GM12874 (cell line): ENCODE measurements at regions not wholly inside any gene's neighbourhood (a gene's known extent, or its start where the extent isn't known, plus 50 kb on each side); places are given as distances from the start of the nearest gene placed in this dataset.

Experiments used
- TF ChIP-seq, protein P1 (sequence below): IDR thresholded peaks from 2 replicates; pipeline ENCODE4 v1.5.1; 2011; ENCODE audit warnings: low read depth, mild to moderate bottlenecking, control low read depth, low read length, moderate library complexity; ENCODE audit not compliant: insufficient read depth

DNA sequence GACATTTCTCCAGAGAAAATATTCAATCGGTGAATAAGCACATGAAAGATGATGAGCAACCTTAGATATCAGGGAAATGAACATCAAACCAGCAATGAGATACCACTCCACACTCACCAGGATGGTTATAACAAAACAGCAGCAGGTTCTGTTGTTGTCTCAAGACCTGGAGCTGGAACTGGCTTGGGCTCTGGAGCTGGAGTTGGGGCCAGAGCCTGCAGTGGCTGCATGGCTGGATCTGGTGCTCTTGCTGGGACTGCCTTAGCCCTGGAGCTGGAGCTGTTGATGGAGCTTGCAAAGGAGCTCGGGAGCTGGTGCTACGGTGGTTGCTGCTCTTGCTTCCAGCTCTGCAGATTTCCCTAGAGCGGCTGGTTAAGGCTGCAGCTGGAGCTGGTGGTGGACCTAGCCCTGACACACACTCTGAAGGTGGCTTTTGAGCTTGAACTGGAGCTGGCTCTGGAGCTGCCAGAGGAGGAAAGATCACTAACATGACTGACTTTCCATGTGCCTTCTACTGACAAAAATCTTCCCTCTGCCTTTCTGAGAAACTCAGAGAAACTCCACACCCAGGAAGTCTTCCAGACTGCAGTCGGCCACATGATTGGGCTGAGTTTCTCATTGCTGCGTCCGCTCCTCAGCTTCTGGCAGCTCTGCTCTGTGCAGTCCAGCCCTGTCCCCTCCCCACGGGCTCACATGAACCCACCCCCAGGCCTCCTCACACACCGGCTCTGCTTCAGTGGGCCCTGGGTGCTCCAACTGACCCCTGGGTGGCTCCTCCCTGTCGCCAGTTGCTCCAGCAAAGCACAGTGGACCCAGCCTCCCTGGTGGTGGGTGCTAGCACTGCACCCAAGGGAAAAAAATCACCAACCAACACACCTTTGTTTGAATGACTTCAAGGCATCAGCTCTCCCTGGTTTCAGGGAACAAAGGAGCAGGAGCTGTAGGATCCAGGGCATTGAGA lies 139.1 kb upstream of the FMN2 start:
- TF ChIP-seq, protein P1, sequence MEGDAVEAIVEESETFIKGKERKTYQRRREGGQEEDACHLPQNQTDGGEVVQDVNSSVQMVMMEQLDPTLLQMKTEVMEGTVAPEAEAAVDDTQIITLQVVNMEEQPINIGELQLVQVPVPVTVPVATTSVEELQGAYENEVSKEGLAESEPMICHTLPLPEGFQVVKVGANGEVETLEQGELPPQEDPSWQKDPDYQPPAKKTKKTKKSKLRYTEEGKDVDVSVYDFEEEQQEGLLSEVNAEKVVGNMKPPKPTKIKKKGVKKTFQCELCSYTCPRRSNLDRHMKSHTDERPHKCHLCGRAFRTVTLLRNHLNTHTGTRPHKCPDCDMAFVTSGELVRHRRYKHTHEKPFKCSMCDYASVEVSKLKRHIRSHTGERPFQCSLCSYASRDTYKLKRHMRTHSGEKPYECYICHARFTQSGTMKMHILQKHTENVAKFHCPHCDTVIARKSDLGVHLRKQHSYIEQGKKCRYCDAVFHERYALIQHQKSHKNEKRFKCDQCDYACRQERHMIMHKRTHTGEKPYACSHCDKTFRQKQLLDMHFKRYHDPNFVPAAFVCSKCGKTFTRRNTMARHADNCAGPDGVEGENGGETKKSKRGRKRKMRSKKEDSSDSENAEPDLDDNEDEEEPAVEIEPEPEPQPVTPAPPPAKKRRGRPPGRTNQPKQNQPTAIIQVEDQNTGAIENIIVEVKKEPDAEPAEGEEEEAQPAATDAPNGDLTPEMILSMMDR = peak; percentile 55

DNA sequence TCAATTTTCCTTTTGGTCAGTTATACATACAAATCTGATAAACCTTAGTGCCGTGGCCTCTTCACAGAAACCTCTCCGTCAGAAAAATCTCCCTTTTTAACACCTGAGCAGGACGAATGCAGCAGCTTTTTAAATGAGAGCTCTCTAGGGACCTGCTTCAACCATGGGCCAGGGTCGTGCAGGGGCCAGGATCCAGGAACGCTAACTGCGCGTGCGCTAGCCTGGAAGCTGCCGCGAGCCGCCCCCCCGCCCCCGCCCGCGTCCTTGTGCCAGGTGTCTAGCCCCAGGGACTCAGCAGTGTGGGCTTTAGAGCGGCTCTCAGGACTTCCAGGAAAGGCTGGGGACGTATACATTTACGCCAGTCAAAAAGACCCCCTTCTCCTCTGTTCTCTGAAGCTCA lies 136.8 kb upstream of the FMN2 start:
- TF ChIP-seq, protein P1 = no peak

DNA sequence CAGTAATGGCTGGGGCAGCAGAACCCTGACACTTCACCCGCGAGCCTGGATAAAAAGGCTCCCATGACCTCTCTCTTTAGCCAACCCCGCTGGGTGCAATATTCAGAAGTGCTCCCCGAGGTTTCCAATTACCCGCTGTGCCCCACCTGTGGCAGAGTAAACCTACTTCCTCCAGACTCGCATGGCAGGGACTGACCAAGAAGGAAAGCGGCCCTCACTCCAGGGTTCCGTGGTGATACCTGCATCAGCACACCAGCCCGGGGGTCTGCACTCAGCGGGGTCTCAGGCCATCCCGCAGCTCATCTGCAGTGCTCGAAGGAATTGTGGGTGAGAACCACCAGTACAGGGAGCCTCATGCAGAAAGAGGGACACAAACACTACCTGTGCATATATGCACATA lies 136.3 kb upstream of the FMN2 start:
- TF ChIP-seq, protein P1 = no peak

DNA sequence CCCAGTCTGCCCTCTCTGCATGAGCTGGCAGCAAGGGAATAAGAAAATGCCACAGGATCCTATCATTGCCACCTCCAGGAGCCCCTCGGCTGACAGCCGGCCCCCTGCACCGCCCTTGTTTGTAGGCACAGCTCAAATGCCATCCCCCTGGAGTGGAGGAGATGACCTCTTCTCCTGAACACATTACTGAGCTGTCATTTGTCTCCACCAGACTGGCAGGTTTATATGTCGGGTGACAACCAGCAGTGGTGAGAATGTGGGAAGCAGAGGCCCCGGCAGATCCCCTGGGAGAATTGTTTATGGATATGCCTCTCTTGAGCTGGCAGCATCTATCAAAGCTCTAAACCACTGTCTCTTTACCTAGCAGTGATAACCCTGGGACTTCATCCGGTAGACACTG lies 135.4 kb upstream of the FMN2 start:
- TF ChIP-seq, protein P1 = no peak

DNA sequence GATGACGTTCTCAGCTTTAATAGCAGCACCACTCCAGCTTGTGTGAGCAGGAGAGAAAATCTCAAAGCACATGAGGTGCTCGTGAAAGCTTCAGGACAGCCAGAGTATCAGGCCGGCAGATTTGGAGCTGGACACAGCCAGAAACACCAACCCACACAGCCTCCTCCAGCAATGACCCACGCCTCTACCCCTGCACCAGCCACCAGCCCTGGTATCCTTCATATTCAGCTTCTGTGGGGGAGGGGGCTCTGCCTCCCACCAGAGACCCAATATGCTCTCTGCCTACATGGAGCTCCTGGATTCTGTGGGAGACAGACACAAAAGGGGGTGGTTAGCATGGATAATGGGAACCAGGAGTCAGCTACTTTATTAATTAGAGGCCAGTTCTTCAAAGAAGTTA lies 133.6 kb upstream of the FMN2 start:
- TF ChIP-seq, protein P1 = no peak

DNA sequence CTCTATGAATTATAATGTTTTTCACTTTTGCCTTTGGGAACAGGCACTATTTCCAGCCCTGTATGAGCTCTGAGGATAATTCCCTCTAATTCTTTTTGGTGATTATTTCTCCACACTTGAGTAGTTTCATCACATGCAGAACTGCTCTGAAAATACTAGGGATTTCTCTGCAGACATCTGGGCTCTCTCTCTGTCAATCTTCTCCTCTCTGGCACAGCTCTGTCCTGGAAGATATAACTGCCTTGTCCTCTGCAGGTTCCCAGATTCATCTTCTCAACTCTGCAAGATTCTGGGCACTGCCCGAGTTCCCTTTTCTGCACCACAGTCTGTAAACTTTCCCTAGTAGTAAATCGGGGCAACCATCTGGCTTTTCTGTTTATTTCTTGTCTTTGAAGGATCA lies 131.3 kb upstream of the FMN2 start:
- TF ChIP-seq, protein P1 = no peak

DNA sequence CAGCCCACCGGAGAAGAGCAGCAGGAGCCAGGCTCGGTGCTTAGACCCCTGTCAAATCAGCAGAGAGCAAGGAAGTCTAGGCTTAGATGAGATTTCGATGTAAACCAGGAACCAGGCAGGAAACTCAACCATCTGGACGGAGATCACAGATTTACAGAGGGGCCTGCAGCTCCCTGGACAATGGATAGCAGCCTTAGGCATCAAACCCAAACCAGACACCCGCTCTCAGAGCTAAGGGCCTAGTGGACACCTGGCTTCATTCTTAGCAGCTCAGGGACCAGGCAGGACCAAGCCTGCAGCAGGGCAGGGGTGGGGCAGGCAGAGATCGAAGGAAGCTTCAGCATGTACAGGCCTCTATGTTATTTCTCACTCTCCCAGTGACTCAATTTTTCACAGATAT lies 127.8 kb upstream of the FMN2 start:
- TF ChIP-seq, protein P1 = no peak
